ENCODE measurements at regions not wholly inside any gene's neighbourhood (a gene's known extent, or its start where the extent isn't known, plus 50 kb on each side); places are given as distances from the start of the nearest gene placed in this dataset.
"Not testable (repeated sequence)": the region's sequence is repeated elsewhere in the genome, so short reads cannot be mapped to it uniquely, and the experiment has no call there.

DNA sequence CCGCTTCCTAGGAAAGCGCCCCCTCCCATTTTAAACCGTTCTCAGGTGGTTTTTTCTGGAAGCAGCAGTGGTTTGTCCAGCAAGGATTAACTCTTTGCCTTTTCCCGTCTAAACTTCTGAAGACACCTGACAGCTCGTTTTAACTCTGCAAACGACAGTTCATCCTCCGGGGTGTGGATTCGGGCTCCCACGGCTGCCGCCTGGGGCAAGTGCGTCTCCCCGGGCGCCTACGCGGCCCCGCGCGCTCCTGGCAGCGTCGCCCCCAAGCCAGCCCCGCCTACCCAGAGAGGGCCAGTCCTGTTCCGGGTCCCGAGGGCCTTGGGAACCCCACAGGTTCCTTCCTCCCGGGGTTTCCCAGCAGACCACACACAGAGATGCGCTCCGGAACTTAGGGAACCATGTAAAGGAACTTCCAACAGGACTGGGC, 54.4 kb downstream of the PRR18 start:
- peak overlapping the region; percentile 41 to 53 (median 46) for H3K4me3 ChIP-seq
- TF ChIP-seq CTCF (IDR thresholded peaks at IDR 0.05), result no peak
- no peak for DNase-seq (ENCODE audit: extremely low spot score)
- H3K36me3 ChIP-seq, result no peaks in the 10 kb centered on the region
- intact Hi-C loops (cut with DNase I), result no loop called here
- no peaks in the 10 kb centered on the region for H3K9me3 ChIP-seq
- H3K27ac ChIP-seq (replicated peaks in 1 of 4), result no peak overlapping the region
- peaks cover 0 to 79% (median 19%) of the 10 kb centered on the region in 4 donors for H3K27me3 ChIP-seq
- H3K4me1 ChIP-seq, result peaks cover 10 to 13% (median 12%) of the 10 kb centered on the region in 4 donors
- 2% methylated on average over 25 of the region's 26 CpGs for WGBS

DNA sequence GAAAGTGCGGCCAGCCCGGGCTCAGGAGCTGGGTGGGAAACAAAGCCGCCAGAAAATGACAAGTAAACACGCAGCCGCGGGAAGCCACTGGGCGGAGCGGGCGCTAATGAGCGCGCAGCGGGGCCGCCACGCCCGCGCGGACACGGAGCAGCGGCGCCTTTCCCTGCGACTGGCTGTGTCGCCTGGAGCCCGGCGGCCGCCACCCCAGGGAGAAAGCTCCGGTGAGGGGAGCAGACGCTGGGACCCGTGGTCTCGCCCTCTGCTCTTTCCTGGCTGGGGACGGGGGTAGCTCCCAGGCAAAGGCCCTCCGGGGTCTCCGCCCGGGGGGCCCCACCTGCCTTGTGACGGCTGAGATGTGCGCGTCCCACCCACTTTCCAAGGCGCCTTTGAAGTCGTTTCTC, 54.9 kb downstream of the PRR18 start:
- no peaks in the 10 kb centered on the region for H3K36me3 ChIP-seq
- H3K27me3 ChIP-seq, result peaks cover 0 to 74% (median 19%) of the 10 kb centered on the region in 4 donors
- intact Hi-C loops (cut with DNase I), result no loop called here
- DNase-seq (ENCODE audit: extremely low spot score), result no peak
- TF ChIP-seq POLR2A (IDR thresholded peaks at IDR 0.05; ENCODE audit: low read depth) (no peak), CTCF (IDR thresholded peaks at IDR 0.05) (no peak), EP300 (IDR thresholded peaks at IDR 0.05) (no peak), POLR2AphosphoS5 (IDR thresholded peaks at IDR 0.05) (no peak)
- WGBS, result under 1% methylated on average over 34 of the region's 38 CpGs
- peaks cover 10 to 13% (median 12%) of the 10 kb centered on the region in 4 donors for H3K4me1 ChIP-seq
- H3K4me3 ChIP-seq, result peak overlapping the region; percentile 41 to 53 (median 46)
- no peaks in the 10 kb centered on the region for H3K9me3 ChIP-seq
- H3K27ac ChIP-seq (replicated peaks in 1 of 4), result no peak overlapping the region

- Histone ChIP-seq H3K4me3 (no peak overlapping the region), H3K27ac (replicated peaks in 1 of 4) (no peak overlapping the region), H3K27me3 (peaks cover 0 to 67% (median 19%) of the 10 kb centered on the region in 4 donors), H3K4me1 (peaks cover 10 to 13% (median 12%) of the 10 kb centered on the region in 4 donors), H3K9me3 (no peaks in the 10 kb centered on the region), H3K36me3 (no peaks in the 10 kb centered on the region)
- DNase-seq (ENCODE audit: extremely low spot score), result no peak
- intact Hi-C loops (cut with DNase I), result no loop called here
- TF ChIP-seq EP300 (IDR thresholded peaks at IDR 0.05), result no peak
- no peak for TF ChIP-seq POLR2A (IDR thresholded peaks at IDR 0.05; ENCODE audit: low read depth)
- no peak for TF ChIP-seq POLR2AphosphoS5 (IDR thresholded peaks at IDR 0.05)
- TF ChIP-seq CTCF (IDR thresholded peaks at IDR 0.05), result no peak
- 83% methylated on average over 8 of the region's 27 CpGs for WGBS
These were observed 55.6 kb downstream of the PRR18 start for GRCh38 chr6:166252601-166253000.

GRCh38 chr6:166251655-166252054, 56.5 kb downstream of the PRR18 start:
- intact Hi-C loops (cut with DNase I), result no loop called here
- H3K27ac ChIP-seq (replicated peaks in 1 of 4), result no peak overlapping the region
- no peaks in the 10 kb centered on the region for H3K36me3 ChIP-seq
- no peak overlapping the region for H3K4me3 ChIP-seq
- no peak for DNase-seq (ENCODE audit: extremely low spot score)
- WGBS, result 72% methylated on average over 6 of the region's 6 CpGs
- TF ChIP-seq CTCF (IDR thresholded peaks at IDR 0.05) (no peak), EP300 (IDR thresholded peaks at IDR 0.05) (no peak), POLR2A (IDR thresholded peaks at IDR 0.05; ENCODE audit: low read depth) (no peak), POLR2AphosphoS5 (IDR thresholded peaks at IDR 0.05) (no peak)
- H3K4me1 ChIP-seq, result peaks cover 10 to 13% (median 12%) of the 10 kb centered on the region in 4 donors
- H3K27me3 ChIP-seq, result peaks cover 0 to 57% (median 19%) of the 10 kb centered on the region in 4 donors
- no peaks in the 10 kb centered on the region for H3K9me3 ChIP-seq

GRCh38 chr6:166251211-166251610, 57.0 kb downstream of the PRR18 start:
- H3K27ac ChIP-seq (replicated peaks in 1 of 4), result no peak overlapping the region
- H3K4me1 ChIP-seq, result peaks cover 10 to 13% (median 12%) of the 10 kb centered on the region in 4 donors
- no peaks in the 10 kb centered on the region for H3K9me3 ChIP-seq
- H3K36me3 ChIP-seq, result no peaks in the 10 kb centered on the region
- H3K4me3 ChIP-seq, result no peak overlapping the region
- TF ChIP-seq EP300 (IDR thresholded peaks at IDR 0.05) (no peak), POLR2AphosphoS5 (IDR thresholded peaks at IDR 0.05) (no peak), CTCF (IDR thresholded peaks at IDR 0.05) (no peak), POLR2A (IDR thresholded peaks at IDR 0.05; ENCODE audit: low read depth) (no peak)
- H3K27me3 ChIP-seq, result peaks cover 0 to 53% (median 19%) of the 10 kb centered on the region in 4 donors
- DNase-seq (ENCODE audit: extremely low spot score), result no peak
- WGBS, result 72% methylated on average over 3 of the region's 3 CpGs
- intact Hi-C loops (cut with DNase I), result no loop called here

- peaks cover 10 to 13% (median 12%) of the 10 kb centered on the region in 4 donors for H3K4me1 ChIP-seq
- 84% methylated on average over 16 of the region's 16 CpGs for WGBS
- intact Hi-C loops (cut with DNase I); H3K36me3 ChIP-seq; H3K9me3 ChIP-seq; H3K27ac ChIP-seq (replicated peaks in 1 of 4); H3K4me3 ChIP-seq; DNase-seq (ENCODE audit: extremely low spot score): not testable (repeated sequence)
- H3K27me3 ChIP-seq, result peaks cover 0 to 34% (median 14%) of the 10 kb centered on the region in 4 donors
These were observed 59.0 kb downstream of the PRR18 start for GRCh38 chr6:166249061-166249785.
